ENCODE measurements at regions not wholly inside any gene's neighbourhood (a gene's known extent, or its start where the extent isn't known, plus 50 kb on each side); places are given as distances from the start of the nearest gene placed in this dataset.

- TF ChIP-seq ZSCAN4 (tag by site-specific recombination; IDR thresholded peaks at IDR 0.05) (no peak), ZSCAN18 (tag by site-specific recombination; IDR thresholded peaks at IDR 0.05) (no peak), HOXA7 (CRISPR knock-in tag; IDR thresholded peaks at IDR 0.05; ENCODE audit: borderline replicate concordance) (no peak), GLI4 (tag by site-specific recombination; IDR thresholded peaks at IDR 0.05) (no peak), ZNF10 (tag by site-specific recombination; IDR thresholded peaks at IDR 0.05) (no peak), ZNF747 (tag by site-specific recombination; IDR thresholded peaks at IDR 0.05) (no peak), REST (tag by site-specific recombination; IDR thresholded peaks at IDR 0.05) (no peak), ZNF76 (tag by site-specific recombination; IDR thresholded peaks at IDR 0.05; ENCODE audit: borderline replicate concordance, low read depth) (no peak), ZFP37 (tag by site-specific recombination; IDR thresholded peaks at IDR 0.05) (no peak), CTCF (tag by site-specific recombination; IDR thresholded peaks at IDR 0.05) (no peak)
Observed at GRCh38 chr4:133245226-133245625, 96.1 kb downstream of the PCDH10 start.
